AG08396 (cell line): ENCODE measurements at regions not wholly inside any gene's neighbourhood (a gene's known extent, or its start where the extent isn't known, plus 50 kb on each side); places are given as distances from the start of the nearest gene placed in this dataset.
A peak's percentile ranks its signal among the peaks of the same experiment; 100 is the strongest.

Experiments used
- DNase-seq: peaks from one replicate; pipeline ENCODE4 v3.0.0; 2012; ENCODE audit warnings: low spot score, mixed read lengths

DNA sequence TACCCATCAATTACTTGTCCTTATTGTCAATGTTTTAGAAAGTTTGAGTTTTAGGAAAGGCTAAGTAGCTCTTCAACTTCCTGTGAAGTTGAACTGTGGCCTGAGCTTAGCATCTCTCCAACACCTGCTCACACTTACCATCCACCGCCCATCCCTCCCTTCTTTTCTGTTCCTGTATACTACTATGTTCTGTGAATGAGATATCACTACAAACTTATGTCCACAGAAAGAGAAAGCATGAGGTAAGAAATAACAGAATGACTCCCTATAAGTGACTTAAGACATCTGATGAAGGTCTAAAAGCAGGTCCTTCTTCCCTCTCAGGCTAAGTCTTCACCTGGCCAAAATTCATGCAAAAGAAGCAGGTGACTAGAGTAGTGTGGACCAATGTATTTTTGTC lies 246.3 kb upstream of the PREP start:
- DNase-seq: no peak

DNA sequence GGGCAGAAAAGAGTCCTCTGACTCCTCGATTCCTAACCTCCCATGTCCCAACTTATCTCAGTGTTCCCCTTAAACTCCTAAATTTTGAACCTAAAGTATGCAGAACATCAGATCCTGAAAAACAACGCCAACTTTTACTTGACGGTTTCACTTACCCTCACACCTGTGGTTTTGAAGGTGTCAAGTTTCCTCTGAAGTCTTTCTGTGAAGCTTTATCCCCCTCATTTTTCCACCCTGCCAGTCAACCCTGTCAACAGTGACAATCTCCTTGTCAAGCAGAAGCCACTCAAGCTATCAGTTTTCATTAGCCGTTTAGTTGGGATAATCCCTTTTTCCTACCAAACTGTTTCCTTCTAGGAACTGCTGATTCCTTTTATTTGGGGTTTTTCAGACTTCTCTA lies 245.4 kb upstream of the PREP start:
- no peak for DNase-seq

DNA sequence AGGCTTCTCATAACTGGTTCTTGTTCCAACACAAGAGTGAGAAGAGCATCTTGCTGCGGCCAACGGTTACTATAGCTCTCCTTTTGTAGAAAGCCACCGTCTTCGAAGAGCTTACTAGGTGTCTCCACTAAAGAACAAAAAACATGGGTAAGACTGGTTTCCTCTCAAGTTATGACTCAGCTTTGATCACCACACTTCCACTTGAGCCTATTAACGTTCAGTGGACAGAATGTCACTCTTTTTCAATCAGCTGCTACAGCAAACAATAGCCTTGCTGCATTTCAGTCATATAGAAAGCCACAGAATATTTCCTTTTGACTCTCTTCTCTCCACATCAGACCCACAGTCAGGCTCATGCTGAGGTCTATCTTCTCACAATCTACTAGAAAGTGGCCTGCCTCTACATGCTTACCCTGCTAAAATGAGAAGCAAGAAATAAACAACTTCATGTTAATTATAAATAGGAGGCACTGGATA lies 243.5 kb upstream of the PREP start:
- DNase-seq: no peak

DNA sequence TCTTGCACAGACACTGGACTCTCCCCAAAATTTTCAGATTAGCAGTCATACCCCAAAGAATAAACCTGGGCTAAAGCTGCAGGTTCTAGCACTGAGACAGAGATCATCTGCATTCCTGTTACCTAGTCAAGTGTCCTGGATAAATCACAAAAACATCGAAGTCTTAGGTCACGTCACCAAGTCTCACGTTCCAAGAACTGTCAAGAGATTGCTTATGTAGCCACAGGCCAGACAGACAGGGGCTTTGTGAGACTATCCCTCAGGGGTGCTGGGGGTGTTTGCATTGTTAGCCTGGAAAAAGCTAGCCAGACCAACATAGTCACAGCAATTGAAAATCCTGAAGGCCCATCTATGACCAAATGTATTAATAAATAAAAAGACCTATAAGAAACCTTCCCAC lies 243.1 kb upstream of the PREP start:
- no peak for DNase-seq

DNA sequence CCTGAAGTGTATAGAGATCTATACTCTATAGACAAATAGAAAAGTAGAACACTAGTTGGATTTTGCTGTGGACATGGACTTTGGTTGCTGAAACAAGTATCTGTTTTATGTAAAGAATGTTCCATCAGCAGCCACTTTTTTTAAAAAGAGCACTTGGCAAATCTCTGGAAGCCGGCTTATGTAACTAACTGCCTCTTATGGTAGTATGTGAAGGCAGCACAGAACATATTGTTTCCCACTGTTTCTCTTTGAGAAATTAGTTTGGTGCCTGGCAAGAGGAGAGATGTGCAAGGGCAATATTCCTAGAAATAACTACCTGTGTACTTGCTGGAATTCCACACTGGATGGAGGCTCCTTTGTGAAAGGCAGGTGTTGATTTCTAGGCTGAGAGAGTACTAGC lies 242.3 kb upstream of the PREP start:
- DNase-seq: no peak

DNA sequence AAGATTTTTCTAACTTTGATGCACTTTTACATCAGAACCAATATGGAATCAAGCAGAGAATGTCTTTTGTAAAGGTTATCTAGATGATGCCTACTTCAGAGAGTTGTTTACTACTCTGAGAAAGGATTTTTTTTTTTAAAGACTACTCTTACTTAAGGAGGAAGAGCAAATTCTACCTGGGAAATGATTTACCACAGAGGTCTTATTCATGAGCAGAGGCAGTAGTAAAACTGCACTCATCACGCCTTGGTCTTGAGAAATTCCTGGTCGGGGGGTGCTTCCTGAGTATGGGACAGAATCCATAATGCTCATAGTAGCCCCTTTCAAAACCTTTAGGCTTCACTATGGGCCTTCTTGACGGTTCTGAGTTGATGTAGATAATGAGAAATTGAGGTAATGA lies 241.8 kb upstream of the PREP start:
- no peak for DNase-seq

DNA sequence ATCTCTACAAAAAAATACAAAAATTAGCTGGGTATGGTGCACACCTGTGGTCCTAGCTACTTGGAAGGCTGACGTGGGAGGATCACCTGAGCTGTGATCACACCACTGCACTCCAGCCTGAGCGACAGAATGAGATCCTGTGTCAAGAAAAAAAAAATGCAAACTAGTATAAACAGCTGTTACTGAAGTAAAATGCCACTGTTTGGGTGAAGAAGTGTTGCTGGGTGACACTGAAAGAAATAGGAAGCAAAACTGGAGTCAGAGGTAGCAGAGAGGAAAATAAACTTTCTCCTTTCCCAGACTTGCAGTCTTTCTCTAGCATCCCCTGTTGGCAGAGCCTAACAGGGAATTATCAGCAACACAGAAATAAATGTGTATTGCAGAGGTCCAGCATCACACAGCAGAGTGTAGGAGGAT lies 241.2 kb upstream of the PREP start:
- DNase-seq: no peak

DNA sequence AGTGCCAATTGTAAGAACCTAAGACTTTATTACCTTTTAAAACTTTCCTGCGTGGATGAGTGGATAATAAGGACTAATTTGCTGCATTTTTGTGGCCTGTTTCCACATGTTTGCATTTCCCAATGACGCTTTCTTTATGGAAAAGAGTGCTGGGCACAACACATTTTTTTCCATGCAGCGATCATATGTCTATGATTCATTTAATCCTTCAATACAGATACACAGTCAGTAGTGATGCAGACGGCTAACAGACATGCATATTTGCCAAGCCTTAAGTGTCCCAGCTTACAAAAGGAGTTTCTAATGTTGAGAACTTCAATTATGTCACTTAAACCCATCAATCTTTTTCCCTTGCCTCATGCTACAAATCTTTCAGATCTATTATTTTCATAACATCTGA lies 239.8 kb upstream of the PREP start:
- no peak for DNase-seq

DNA sequence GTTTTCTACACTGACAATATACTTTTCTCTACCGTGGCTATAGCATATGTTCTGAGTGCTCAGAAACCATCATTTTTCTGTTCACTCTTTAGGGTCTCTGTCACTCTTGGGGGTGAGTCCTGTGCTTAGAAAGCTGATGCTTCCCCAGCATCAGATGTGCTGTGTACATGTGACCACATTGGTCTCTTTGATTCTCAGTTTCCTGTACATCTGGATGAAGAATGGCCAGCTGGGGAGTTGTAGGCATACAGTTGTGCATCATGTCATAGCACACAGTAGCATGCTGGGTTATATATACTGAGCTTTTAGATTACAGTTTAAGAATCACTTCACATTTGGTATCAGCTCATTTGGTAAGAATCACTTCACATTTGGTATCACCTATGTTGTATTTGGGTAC lies 238.6 kb upstream of the PREP start:
- DNase-seq: no peak

DNA sequence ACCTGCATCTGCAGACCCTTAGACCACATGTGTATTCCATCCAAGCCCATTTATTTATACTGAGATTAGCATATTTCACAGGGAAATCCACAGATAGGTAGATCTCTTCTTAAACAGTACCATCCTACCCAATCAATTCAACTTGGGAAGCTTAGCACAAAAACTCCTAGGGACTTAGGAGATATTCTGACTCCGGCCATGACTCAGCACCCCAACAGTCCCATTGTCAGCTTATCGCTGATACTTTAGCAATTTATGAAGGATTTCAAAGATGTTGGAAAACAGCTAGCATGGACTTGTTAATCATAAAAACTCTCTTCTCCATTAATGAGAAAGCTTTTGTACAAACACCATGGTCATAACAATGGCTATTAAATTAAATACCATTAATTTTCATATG lies 236.2 kb upstream of the PREP start:
- no peak for DNase-seq

DNA sequence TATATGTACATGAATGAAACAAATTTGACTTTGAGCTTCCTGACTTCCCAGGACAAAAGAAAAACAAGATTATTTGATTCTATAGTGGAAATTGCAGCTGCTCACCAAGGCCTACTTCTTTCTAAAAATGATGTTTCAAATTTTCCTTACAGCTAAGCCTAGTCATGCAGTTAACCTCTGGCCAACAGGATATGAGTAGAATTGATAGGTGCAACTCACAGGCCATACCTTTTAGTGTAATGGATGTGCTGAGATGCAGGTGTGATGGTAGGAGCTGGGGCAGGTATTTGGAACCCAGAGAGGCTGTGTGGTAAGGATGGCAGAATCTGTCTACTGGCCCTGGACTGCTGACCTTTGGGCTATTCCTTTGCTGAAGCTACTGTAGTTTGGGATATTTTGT lies 230.9 kb upstream of the PREP start:
- no peak for DNase-seq

DNA sequence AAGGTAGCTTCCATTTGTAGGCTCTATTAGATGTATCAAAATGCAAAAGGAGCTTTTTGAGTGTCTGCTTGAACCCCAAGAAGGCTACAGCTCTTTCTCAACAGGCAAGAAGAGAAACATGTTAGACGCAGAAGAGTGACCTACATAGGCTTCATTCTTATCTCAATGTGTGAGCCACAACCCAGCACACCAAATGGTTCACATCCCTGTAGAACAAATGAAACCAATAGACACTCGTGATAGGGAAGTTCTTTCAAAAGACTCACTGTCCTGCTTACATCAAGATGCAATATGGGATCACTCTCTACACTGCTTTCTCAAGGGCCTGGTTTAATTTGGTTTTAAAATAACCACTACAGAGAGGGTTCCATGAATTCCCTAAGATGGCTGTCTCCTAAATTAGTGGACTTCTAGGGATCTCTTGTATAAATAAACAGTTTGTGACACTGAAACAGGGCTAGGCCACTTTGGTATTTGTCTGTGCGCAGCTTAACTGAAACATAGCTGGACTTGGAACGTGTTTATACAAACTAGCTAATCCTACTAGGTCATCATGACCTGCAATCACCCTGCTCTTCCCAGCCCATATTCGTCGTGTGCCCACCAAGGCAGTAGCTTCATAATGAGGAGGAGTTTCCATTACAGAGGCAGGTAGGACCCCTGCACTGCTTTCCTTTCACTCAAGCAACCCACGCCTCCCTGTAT lies 225.4 kb upstream of the PREP start:
- DNase-seq: no peak

DNA sequence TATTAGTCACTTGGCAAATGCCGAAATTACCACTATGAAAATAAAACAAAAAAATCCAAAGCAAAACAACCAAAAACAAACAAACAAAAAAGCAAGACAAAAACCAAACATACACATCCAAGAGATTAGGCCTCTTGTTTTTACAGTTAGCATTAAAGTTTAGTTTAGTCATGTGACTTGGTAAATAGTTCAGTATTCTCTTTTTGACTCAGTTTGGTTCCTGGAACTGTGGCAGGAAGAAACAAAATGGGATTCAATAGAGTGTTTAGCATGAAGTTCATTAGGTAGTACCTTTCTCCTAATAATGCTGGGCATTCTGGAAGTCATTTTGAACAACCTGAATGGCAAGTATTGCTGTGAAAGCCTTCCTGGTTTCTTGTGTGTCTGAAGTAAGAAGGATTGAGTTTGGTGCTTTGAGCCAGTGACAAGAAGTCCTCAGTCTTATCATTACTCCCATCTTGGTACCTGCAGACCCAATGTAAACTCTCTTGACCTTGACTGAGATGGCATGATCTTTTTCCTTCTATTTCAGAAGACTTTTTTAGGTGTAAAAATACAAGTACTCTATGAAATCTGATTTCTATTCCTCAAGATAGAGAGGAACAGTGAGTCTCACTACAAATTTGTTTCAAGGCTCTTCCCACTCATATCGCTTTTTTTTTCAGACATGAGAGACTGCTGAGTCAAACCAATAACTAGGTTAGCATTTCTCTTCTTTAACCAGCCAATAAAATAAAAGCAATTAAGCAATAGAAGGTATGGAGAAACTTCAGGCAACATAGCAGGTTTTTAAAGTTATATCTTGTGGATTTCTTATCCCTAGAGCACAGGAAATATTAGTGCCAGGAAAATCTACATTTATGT lies 223.6 kb upstream of the PREP start:
- DNase-seq: no peak

DNA sequence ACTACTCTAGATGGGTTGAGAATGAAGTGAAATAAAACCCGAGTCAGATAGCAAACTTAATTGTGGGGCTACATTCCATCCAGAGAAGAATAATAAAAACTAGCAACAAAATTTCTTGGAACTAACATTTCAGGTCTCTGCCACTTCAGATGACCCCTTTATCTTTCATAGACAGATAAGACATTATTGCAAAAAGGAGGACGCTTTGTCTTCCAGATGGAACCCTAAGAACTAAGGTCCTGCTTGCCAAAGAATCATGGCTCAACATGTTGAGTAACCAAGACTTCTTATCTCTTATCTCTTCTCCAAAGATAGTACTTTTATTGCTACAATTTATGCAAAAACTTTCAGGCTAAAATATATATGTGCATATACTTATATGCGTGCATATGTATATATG lies 221.1 kb upstream of the PREP start:
- DNase-seq: no peak

DNA sequence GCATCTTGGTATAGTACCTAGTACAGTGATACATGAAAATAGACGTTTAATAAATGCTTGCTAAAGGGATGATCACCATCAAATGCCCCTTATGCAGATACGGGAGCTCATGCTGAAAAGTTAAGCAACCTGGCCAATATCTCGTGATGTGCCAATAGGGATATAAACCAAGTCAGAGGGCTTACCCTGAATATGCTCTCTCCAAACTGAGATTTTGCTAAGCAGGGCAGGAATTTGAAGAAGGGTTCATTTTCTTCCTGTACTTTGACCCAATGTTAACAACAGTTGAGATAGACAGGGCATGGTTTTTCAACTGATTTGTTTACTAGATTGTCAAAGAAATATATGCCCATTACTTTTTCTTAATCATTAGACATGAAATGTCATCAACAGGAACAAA lies 219.3 kb upstream of the PREP start:
- no peak for DNase-seq

DNA sequence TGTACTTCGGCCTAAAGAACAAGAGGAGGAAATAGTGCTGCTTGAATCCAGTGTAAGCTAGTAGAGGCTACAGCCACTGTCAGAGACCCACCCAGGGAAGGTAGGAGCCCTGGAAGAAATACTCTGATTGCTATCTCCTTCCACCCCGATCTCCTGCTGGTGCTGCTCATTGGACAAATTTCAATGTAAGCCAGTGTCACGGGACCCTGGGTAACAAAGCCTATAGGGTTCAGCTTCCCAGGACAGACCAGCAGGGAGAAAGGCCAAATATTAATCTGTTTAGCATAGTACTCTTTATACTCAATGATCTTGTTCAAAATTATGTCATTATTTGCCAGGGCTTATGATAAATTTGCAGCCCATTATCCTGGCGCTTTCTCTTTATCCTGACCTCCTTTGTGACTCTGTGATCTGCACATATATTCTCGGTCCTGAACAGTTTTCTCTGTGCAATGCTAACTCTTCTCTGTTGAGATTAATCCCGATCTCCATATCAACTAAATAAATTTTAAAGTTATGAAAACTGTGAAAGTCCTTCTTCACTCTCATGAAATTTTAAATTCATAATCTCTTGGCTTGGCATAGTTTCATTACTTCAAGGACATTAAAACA lies 218.8 kb upstream of the PREP start:
- DNase-seq: no peak

DNA sequence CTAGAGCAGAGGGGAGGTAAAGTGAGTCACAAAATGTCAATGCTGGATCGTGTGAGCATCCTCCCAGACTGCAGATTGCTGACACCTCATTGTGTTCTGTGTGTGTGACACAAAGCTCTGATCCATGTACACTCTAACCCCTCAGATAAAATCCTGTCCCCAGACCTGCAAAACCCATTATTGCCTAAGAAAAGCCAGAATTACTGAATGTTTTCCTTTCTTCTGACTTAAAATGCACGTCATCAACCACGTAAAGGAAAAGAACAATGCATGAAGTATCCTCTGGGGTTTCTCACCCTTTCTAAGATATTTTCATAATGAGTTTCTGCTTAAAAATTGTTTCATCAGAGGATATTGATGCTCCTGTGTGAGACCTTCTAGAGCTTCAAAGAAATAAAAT lies 218.0 kb upstream of the PREP start:
- no peak for DNase-seq

DNA sequence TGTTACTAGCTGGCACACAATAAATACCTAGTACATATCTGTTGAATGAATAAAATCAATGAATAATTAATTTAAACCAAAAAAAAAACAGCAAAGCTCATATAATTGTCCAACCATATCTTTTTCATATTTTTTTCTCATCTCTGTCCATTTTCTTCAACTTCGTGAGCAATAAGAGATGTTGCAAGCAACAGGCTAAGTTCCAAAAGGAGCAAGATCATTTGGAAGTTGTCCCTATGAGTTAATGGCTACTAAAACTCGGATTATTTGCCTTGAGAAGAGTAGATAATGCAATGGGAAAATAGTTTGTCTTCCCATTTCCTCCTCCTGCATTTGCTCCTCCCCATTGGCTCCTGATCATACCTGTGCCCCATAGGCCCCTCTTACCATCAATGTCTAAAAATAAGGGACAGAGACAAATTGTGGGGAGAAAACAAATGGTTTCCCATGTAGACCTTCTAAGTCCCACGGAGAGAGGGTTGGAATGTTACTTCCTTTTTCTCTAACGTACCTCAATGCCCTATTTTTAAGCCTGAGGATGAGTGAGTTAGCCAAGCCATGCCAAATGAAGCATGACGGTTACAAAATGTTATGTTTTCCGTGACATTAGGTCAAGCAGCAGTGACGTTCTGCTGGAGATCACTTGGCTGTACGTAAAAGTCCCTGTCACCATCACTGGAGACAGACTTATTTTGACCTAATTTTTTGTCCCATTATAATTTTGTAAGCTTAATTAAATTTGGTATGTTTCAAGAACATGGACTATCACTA lies 217.3 kb upstream of the PREP start:
- no peak for DNase-seq

DNA sequence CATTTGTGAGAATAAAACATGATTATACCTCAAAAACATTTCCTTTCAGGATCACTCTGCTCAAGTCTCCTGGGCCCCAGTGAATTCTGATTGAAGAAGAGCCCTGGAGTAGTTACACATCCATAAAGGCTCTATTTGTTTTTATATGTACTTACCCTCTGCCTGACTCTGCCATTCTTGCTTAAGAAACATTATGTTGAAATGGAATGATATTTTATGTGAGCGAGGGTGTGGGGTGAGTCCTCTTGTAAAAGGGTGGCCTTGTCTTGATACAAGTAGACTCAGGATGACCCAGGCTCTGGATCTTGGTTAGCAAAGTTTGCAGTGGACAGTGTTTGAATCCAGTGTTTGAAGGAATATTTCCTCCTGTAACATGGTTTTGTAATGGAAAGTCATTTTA lies 215.4 kb upstream of the PREP start:
- DNase-seq: no peak

DNA sequence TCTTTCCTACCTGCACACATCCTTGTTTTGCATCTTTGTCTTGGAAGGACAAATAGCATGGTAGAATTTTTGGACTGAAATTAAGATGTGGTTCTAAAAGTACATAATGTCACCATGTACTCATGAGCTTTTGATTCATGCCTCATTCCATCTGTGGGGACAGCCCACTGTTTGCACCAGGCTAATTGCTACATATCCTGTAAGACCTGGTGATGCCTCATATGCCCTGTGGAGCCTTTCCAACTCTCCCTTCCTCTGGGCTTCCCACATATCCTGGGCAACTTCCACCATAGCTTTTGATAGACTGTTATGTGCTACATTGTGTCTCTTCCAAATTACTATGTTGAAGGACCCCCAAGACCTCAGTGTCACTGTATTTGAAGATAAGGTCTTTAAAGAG lies 213.6 kb upstream of the PREP start:
- DNase-seq: no peak

DNA sequence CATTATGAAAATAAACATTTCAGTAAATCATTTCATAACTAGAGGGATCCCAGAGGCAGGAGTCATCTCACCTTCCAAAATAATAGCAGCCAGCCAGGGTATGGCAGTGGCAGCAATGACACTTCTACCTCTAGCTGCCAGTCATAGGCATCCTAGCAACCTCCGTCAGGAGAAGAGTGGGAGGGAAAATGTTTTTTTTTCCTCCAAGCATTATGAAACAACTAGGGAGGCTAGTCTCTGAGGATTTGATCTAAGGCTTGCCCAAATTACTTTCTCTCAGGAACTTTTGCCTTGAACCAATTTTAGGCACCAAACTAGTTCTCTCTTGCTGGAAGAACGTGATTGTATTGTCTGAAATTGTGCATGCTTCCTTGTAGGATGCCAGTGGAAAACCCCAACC lies 208.7 kb upstream of the PREP start:
- no peak for DNase-seq

DNA sequence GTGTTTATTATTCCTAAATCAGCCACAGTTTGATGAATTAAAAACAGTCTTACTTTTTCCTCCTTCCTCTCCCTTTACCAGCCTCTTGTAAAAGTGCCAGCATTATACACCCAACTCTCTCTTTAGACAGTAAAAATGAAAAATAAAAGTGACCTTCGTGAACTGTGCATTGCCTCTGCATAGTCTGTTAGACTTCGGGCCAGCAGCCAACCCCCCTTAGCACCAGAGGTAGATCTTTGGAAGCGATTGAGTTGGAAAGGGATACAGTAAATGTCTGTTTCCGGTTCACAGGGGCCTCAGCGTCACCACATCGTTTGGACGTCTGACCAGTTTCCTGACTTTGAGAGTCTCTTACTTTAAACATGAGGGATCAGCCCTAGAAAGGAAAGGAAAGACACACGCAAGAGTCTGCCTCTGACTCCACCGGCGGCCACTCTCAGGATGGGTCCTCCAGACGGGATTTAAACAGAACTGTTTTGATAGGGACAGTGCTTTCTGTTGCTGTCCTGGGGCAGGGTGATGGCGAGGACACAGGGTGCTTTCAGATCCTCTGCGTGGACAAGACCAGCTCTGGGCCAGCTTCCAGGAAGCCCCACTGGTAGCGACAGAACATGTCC lies 206.6 kb upstream of the PREP start:
- peak; percentile 43 for DNase-seq
